HG02970 (cell line): ENCODE measurements at regions not wholly inside any gene's neighbourhood (a gene's known extent, or its start where the extent isn't known, plus 50 kb on each side); places are given as distances from the start of the nearest gene placed in this dataset.

Experiments used
- ATAC-seq: cut with Tn5 transposase; IDR thresholded peaks from one replicate; pipeline ENCODE4 v1.9.1; 2021; ENCODE audit warnings: mild to moderate bottlenecking, moderate library complexity, moderate number of reproducible peaks; ENCODE audit not compliant: unreplicated experiment, low FRiP score

DNA sequence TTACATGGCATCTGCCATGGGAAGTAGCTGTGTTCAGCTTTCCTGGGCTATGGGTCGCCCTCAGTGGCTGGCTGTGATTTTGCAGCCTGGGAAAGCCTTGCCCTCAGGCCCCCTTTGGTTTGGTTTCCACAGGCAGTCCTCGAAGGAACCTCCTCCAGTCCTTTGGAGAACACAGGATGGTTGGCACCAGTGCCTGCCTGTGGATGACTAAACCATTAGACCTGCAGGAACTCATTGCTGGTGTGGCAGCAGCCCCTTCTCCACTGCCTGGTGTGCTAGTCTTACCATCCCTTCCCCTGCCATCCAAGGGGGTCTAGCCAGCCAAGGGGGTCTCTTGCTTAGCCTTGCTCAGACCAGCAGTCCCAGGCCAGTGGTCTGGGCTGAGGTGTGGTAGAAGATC lies 71.4 kb upstream of the PJA1 start:
- ATAC-seq = no peak

DNA sequence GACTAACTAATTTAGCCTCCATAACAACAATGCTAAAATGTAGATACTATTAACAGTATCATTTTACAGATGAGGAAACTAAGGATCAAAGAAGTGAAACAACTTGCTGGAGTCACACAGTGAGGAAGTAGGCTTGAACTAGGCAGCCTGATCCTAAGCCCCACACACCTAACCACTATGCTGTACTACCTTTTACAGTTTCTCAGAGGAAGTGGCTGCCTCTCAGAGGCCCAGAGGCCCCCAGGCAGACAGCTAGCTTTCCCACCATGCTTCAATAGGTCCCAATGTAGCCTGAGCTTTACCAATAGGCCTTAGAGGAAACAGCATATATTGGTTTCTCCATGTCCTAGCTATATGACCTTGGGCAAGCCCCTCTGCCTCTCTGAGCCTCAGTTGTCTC lies 69.4 kb upstream of the PJA1 start:
- no peak for ATAC-seq

DNA sequence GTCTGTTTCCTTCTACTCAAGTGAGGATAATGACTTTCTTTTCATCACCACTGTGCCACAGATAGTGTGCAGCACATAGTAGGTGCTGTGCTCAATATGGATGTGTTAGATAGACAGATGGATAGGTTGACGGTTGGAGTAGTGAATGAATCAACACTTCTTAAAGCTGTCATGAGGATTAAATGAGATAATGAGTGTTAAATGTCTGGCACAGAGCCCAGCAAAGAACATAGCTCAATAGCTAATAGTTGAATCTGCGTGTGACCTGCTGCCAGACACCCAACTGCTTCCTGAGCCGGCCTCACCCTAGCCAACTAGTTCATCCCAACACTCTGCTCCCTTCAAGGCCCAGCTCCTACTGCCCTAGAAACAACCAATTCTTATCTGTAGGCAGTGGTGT lies 67.7 kb upstream of the PJA1 start:
- ATAC-seq = no peak

GRCh38 chrX:69231903-69232302 lies 66.7 kb upstream of the PJA1 start:
- no peak for ATAC-seq

- ATAC-seq = no peak
Observed at GRCh38 chrX:69229436-69229835, 64.2 kb upstream of the PJA1 start.

DNA sequence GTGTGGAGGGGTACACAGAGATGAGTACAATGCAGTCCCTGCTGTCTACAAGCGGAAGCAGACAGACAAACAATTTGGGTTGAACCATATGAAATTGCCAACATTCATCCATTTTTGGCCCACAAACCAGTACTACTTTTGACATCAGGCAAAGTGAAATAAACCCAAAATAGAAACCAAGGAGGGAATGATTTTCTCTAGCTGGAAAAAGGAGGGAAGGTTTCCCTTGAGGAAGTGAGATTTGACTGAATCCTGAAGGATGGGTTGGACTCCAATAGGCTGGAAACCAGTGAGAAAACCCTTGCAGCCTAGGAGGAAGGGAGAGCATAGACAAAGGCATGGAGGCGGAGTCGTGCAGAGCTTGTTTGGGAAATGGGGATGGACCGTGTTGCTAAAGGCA lies 63.5 kb upstream of the PJA1 start:
- ATAC-seq = no peak

DNA sequence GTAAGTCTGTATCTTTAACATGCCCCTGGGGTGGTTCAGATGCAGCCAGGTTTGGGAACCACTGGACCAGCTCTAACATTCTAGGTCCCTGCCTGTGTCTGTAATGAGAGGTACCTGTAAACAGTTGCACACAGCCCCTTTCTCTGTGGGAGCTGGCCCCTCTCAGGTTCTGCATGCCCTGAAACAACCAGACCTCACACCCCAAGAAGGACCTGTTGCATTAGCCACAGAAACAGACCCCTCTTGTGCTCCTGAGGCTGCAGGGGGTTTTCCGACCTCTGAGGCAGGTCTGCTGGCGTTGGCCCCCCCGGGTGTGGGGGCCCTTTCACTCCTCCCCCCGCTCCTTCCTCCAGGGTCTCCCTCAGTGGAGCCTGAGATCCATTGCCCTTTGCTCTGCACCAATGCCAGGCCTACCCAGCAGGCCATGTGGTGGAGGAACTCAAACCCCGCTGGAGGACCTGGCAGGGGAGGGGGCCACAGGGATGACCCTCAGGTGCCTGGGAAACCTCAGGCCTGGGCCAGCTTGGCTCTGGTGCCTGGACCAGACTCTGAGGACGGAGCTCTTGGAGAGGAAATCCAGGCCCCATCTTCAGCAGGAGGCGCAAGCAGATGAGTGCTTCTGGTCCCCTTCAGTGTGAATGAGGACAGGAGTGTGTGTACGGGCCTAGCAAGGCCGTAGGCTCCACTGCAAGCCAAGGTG lies 61.4 kb upstream of the PJA1 start:
- no peak for ATAC-seq

DNA sequence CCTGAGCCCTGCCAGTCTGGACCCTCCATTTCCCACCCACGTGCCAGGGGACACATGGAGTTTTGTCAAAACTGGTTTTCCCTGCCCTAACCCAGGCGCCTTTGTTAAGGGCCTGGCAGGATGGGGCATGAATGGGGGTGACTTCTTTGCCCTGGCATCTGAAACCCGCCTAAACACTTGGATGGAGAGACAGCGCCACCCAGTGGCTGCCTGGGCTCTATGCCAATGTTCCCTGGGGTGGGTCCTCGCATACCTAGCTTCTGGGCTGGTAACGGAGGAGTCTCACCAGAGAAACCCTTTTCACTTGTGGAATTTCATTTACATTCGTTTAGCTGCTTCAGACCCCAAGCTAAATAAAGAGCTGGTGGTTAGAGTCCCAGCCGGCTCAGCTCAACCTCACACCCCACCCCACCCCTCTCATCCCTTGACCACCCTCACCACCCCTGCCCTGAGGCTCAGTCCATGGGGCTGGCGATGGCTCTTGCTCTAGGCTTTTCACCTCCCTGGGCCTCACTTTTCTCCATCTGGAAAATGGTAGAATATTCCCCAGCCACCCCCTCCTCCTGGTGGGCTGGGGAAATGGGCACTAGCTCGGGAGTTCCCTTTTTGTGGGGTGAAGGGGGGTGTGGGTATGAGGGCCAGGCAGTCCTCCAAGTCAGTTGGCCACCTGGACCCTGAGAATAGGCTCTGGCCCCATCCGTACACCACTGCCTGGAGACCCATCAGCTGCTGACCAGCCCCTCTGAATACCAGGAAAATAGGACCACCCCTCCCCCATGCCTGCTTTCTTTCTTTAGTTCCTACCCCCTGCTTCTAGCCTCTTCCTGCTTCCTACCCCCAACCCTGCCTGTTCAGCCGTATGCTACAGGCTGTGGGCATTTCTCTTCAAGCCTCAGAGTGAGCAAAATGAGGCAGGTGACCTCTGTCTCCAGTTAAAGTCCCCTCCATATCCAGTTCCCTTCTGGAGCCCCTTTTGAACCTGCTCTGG lies 57.1 kb upstream of the PJA1 start:
- ATAC-seq = no peak

GRCh38 chrX:69221239-69222102 lies 56.2 kb upstream of the PJA1 start:
- ATAC-seq = no peak

DNA sequence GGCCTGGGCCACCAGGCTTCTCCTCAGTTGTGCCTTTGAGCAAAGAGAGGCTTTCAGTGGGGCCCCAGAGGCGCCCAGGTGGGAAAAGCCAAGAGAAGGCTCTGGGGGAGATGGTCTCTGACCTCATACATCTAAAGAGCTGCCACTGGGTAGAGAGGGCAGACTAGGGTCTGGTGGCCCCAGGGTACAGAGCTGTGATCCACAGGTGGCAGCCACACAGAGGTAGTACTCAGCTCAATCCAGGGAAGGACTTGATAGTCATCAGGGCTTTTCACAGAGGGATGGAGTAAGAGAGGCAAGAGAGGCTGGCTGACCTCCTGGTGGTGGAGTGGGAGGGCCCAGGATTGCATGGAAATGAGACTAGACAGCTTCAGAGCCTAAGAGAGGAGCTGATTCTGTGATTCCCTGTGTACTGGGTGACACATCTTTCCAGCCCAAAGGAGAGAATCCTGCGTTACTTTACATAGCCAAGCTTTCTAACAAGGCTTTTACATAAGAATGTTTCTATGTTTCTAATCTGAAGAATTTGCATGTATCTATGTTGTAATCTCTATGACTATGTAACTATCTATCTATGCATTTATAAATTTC lies 53.2 kb upstream of the PJA1 start:
- no peak for ATAC-seq

DNA sequence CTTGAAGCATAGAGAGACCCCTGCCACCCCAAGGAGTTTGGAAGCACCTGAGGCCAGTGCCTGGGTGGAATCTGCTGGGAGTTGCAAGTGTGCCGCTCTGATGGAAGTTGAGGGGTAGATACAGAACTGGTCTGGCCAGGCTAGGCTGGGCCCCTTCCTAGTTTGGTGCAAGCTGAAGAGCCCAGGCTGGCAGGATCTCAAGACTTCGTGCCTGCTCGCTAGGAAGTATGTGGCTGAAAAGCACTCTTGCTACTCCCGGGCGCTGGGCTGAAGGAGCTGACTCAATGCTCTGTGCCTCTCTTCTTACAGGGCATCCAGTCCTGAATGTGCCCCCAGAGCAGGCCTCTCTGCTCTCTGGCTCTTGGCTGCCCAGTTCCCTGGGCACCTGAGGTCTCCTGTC lies 51.7 kb upstream of the PJA1 start:
- no peak for ATAC-seq

- ATAC-seq = no peak
Observed at GRCh38 chrX:69216446-69216845, 51.2 kb upstream of the PJA1 start.

- no peak for ATAC-seq
Observed at GRCh38 chrX:69215161-69215875, 50.1 kb upstream of the PJA1 start.
